ENCODE measurements at regions not wholly inside any gene's neighbourhood (a gene's known extent, or its start where the extent isn't known, plus 50 kb on each side); places are given as distances from the start of the nearest gene placed in this dataset.

DNA sequence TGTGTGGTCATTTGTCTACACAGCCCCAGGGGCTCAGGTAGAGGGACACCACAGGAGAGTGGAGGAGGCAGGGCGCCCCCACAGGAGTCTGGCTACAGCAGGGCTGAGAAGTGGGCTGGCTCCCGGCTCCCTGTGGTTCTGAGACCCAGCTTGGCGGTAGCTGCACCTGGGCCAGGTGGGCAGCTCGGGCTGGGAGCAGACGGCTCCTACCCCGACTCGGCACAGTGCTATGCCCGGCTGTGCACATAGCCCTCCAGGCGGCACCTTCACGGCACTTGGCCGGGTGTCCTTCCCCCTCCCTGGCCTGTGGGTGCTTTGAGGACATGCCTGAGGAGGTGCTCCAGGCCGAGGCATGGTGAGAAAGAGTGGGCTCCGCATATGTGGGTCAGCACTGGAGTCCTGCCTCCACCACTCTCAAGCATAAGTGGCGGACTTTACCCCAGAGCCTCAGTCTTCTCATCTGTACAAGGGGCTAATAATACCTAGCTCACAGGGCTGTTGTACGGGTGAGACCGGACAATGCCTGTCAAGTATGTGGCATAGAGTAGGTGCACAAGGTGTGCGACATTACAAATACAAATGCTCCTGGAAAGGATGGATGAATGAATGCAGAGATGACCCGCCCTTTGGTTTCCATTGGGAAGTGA lies 50.1 kb upstream of the JPH3 start:
- DNase-seq (ENCODE audit: low spot score) = no peak

DNA sequence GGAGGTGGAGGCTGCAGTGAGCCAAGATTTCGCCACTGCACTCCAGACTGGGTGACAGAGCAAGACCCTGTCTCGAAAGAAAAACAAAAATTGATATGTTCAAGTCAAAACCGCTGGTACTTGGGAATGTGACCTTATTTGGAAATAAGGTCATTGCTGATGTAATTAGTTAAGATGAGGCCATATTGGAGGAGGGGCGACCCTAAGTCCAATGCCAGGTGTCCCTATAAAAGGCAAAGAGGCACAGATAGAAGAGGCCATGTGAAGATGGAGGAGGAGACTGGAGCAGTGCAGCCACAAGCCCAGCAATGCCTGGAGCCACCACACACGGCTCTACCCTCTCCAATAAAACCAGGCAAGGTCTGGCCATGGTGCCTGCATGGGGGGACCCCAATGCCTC lies 50.8 kb upstream of the JPH3 start:
- DNase-seq (ENCODE audit: low spot score) = no peak

- DNase-seq (ENCODE audit: low spot score) = peak; percentile 57
Measured at GRCh38 chr16:87550495-87550961, 51.8 kb upstream of the JPH3 start.

GRCh38 chr16:87549627-87550494 lies 52.4 kb upstream of the JPH3 start:
- no peak for DNase-seq (ENCODE audit: low spot score)

- no peak for DNase-seq (ENCODE audit: low spot score)
Measured at GRCh38 chr16:87548046-87548445, 54.3 kb upstream of the JPH3 start.

DNA sequence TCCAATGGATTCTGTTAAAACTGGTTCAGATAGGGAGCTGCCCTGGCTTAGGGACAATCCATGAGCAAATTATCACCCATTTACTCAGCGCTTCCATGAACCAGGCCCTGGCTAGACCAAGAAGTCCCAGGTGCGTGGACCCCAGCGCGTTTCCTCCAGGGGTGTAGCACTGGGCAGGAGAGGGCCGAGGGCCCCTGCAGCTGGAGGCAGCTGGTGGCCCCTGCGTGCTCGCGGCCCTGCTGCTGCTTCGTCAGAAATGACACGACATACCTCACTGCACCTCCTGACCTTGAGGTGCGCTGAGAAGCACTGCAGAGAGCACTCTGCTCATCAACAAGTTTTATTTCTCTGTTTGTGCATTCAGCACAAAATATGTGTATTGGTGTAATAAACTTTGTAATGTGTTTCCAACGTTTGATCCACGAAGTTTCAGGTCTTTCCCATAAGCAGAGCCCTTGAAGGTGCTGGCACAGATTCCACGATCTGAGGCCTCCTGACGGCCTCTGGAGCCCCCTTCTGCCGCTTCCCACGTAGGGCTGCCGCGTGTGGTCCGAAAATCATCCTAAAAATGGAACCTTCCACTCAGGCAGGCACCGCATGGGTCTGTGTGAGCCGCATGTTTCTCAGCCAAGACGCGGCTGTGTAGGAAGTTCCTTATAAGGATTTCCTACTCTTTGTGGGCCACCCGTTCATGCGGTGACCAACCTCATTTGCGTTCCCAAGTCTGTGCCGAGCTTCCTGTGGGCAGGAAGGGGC lies 50.8 kb upstream of the ZCCHC14 start:
- no peak for DNase-seq (ENCODE audit: low spot score)

DNA sequence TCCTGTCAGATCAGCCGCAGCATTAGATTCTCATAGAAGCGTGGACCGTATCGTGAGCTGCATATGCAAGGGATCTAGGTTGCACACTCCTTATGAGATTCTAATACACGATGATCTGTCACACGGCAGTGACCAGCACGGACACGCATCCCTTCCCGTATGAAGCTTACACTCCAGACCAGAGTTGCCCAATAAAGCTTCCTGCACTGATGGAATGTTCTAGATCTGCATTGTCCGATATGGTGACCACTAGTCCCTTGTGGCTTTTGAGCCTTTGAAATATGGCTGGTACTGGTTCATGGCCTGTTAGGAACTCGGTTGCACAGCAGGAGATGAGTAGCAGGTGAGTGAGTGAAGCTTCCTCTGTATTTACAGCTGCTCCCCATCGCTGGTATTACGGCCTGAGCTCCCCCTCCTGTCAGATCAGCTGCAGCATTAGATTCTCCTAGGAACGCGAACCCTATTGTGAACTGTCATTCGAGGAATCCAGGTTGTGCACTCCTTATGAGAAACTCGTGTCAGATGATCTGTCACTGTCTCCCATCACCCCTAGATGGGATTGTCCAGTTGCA lies 49.8 kb upstream of the ZCCHC14 start:
- no peak for DNase-seq (ENCODE audit: low spot score)
